IMR-90 (cell line): ENCODE measurements at regions not wholly inside any gene's neighbourhood (a gene's known extent, or its start where the extent isn't known, plus 50 kb on each side); places are given as distances from the start of the nearest gene placed in this dataset.

ENCODE experiments used
- ATAC-seq: fragments of 200-7000 bp; cut with Tn5 transposase; 2 replicates; pipeline ENCODE4 v1.9.1; 2020; ENCODE audit warnings: low read depth, mild to moderate bottlenecking, moderate library complexity
- BruUV-seq: library from RNA; stranded (reverse); fragments of 400-500 nt; replicated peaks from 2 replicates; lab custom pipeline; 2021; lab: Mats Ljungman, UMichigan
- CTCF ChIA-PET: fragments of 300-600 bp; formaldehyde crosslinking; extraction: SDS; loops from one replicate; lab custom pipeline; 2021; ENCODE audit warnings: antibody characterized with exemption; lab: Yijun Ruan, JAX
- POLR2A ChIA-PET: fragments of 300-600 bp; sonication (Branson Sonifier 250); formaldehyde crosslinking; loops from one replicate; lab custom pipeline; 2022; ENCODE audit warnings: antibody characterized with exemption; ENCODE audit not compliant: unreplicated experiment; lab: Charles Lee
- DNase-seq: peaks from one replicate; pipeline ENCODE4 v3.0.0; 2013
- H2AFZ ChIP-seq: replicated peaks from 2 replicates; pipeline ENCODE3; 2013; ENCODE audit warnings: low read length, mild to moderate bottlenecking; ENCODE audit not compliant: poor library complexity
- H2AK5ac ChIP-seq: 2 replicates; pipeline ENCODE4 v1.6.1; 2013; ENCODE audit warnings: low read depth, low read length, inconsistent platforms
- H2AK9ac ChIP-seq: replicated peaks from 2 replicates; pipeline ENCODE3; 2013; ENCODE audit warnings: mild to moderate bottlenecking, low read depth, low read length, moderate library complexity; ENCODE audit not compliant: poor library complexity
- H2BK120ac ChIP-seq: 2 replicates; pipeline ENCODE4 v1.6.1; 2013; ENCODE audit warnings: low read depth, low read length, inconsistent platforms
- H2BK15ac ChIP-seq: 3 replicates; pipeline ENCODE4 v1.6.1; 2013; ENCODE audit warnings: low read depth, low read length, inconsistent platforms
- H2BK20ac ChIP-seq: 2 replicates; pipeline ENCODE4 v1.6.1; 2013; ENCODE audit warnings: low read depth, mild to moderate bottlenecking, inconsistent platforms, low read length, moderate library complexity
- H2BK5ac ChIP-seq: 2 replicates; pipeline ENCODE4 v1.6.1; 2013; ENCODE audit warnings: mild to moderate bottlenecking, low read depth, low read length, inconsistent platforms; ENCODE audit not compliant: poor library complexity, severe bottlenecking
- H3K14ac ChIP-seq: replicated peaks from 2 replicates; pipeline ENCODE4 v1.6.1; 2013; ENCODE audit warnings: low read depth, low read length, inconsistent platforms
- H3K18ac ChIP-seq: 2 replicates; pipeline ENCODE4 v1.6.1; 2013; ENCODE audit warnings: low read depth, low read length, control low read depth
- H3K23ac ChIP-seq: 2 replicates; pipeline ENCODE4 v1.6.1; 2013; ENCODE audit warnings: low read depth, low read length, inconsistent platforms
- H3K27ac ChIP-seq: 2 replicates; pipeline ENCODE4 v1.5.1; 2013; ENCODE audit warnings: mild to moderate bottlenecking, control low read depth, low read length; ENCODE audit not compliant: insufficient read depth
- H3K27me3 ChIP-seq: 2 replicates; pipeline ENCODE4 v1.6.1; 2013; ENCODE audit warnings: low read length; ENCODE audit not compliant: control insufficient read depth, insufficient read depth
- H3K36me3 ChIP-seq: 2 replicates; pipeline ENCODE4 v1.6.1; 2013; ENCODE audit warnings: low read length, mixed read lengths; ENCODE audit not compliant: control insufficient read depth, insufficient read depth
- H3K4ac ChIP-seq: 2 replicates; pipeline ENCODE4 v1.6.1; 2013; ENCODE audit warnings: low read depth, low read length, inconsistent platforms
- H3K4me1 ChIP-seq: 2 replicates; pipeline ENCODE4 v1.6.1; 2013; ENCODE audit warnings: low read length, mixed read lengths; ENCODE audit not compliant: control insufficient read depth, insufficient read depth
- H3K4me2 ChIP-seq: 2 replicates; pipeline ENCODE4 v1.6.1; 2013; ENCODE audit warnings: low read depth, mild to moderate bottlenecking, control low read depth, low read length, moderate library complexity
- H3K4me3 ChIP-seq: 2 replicates; pipeline ENCODE4 v1.5.1; 2013; ENCODE audit warnings: low read depth, mild to moderate bottlenecking, control low read depth, low read length, moderate library complexity; ENCODE audit not compliant: insufficient read depth
- H3K56ac ChIP-seq: 2 replicates; pipeline ENCODE4 v1.6.1; 2013; ENCODE audit warnings: low read length, inconsistent platforms; ENCODE audit not compliant: insufficient read depth; ENCODE audit errors: extremely low read depth
- H3K79me1 ChIP-seq, 2 experiments: 2 replicates each; pipeline ENCODE4 v1.6.1; 2013; ENCODE audit warnings: low read length in 2 of 2, inconsistent platforms in 1 of 2, low read depth in 1 of 2
- H3K9ac ChIP-seq: 2 replicates; pipeline ENCODE4 v1.6.1; 2013; ENCODE audit warnings: low read depth, low read length, control low read depth
- H3K9me1 ChIP-seq: 2 replicates; pipeline ENCODE4 v1.6.1; 2013; ENCODE audit warnings: low read length, inconsistent platforms; ENCODE audit not compliant: insufficient read depth
- H3K9me3 ChIP-seq: 2 replicates; pipeline ENCODE4 v1.6.1; 2013; ENCODE audit warnings: low read length; ENCODE audit not compliant: control insufficient read depth, insufficient read depth
- H4K20me1 ChIP-seq: 2 replicates; pipeline ENCODE4 v1.6.1; 2013; ENCODE audit warnings: low read length, inconsistent platforms; ENCODE audit not compliant: insufficient read depth
- H4K5ac ChIP-seq: 2 replicates; pipeline ENCODE4 v1.6.1; 2013; ENCODE audit warnings: mild to moderate bottlenecking, low read depth, low read length, control low read depth
- H4K8ac ChIP-seq, 2 experiments: 2 replicates each; pipeline ENCODE4 v1.6.1; 2013; ENCODE audit warnings: low read depth in 2 of 2, low read length in 2 of 2, control low read depth in 1 of 2, inconsistent platforms in 1 of 2
- H4K91ac ChIP-seq: 2 replicates; pipeline ENCODE4 v1.6.1; 2013; ENCODE audit warnings: low read depth, low read length, inconsistent platforms; ENCODE audit not compliant: insufficient read depth
- BHLHE40 ChIP-seq: fragments of 150-350 bp; IDR thresholded peaks from 2 replicates; pipeline ENCODE4 v1.6.1; 2016; ENCODE audit warnings: mild to moderate bottlenecking, low read depth, low read length
- CEBPB ChIP-seq: IDR thresholded peaks from 2 replicates; pipeline ENCODE4 v1.6.1; 2012; ENCODE audit warnings: low read depth, low read length, improper control_type of control experiment
- CHD1 ChIP-seq: IDR thresholded peaks from 2 replicates; pipeline ENCODE4 v1.6.1; 2012; ENCODE audit warnings: low read depth, low read length, improper control_type of control experiment
- CTCF ChIP-seq: conservative IDR thresholded peaks from 2 replicates; pipeline ENCODE4 v1.5.1; 2012; ENCODE audit warnings: mild to moderate bottlenecking, low read depth, low read length, improper control_type of control experiment
- ELK1 ChIP-seq: fragments of 150-350 bp; IDR thresholded peaks from 2 replicates; pipeline ENCODE4 v1.6.1; 2016; ENCODE audit warnings: low read depth, mild to moderate bottlenecking, low read length, moderate library complexity, borderline replicate concordance
- FOS ChIP-seq: fragments of 150-350 bp; IDR thresholded peaks from 2 replicates; pipeline ENCODE4 v1.6.1; 2016; ENCODE audit warnings: low read depth, low read length
- MAFK ChIP-seq: IDR thresholded peaks from 2 replicates; pipeline ENCODE4 v1.6.1; 2012; ENCODE audit warnings: low read depth, low read length, improper control_type of control experiment
- MAZ ChIP-seq: IDR thresholded peaks from 2 replicates; pipeline ENCODE4 v1.6.1; 2012; ENCODE audit warnings: low read depth, mild to moderate bottlenecking, low read length, improper control_type of control experiment, moderate library complexity, borderline replicate concordance
- MXI1 ChIP-seq: IDR thresholded peaks from 2 replicates; pipeline ENCODE4 v1.6.1; 2012; ENCODE audit warnings: low read depth, mild to moderate bottlenecking, low read length, moderate library complexity, borderline replicate concordance
- NFE2L2 ChIP-seq: fragments of 150-350 bp; IDR thresholded peaks from 2 replicates; pipeline ENCODE4 v1.6.1; 2016; ENCODE audit warnings: low read depth, mild to moderate bottlenecking, low read length
- POLR2A ChIP-seq: IDR thresholded peaks from 2 replicates; pipeline ENCODE4 v1.6.1; 2012; ENCODE audit warnings: mild to moderate bottlenecking, low read depth, low read length
- RAD21 ChIP-seq: IDR thresholded peaks from 2 replicates; pipeline ENCODE4 v1.6.1; 2012; ENCODE audit warnings: low read length, improper control_type of control experiment
- RCOR1 ChIP-seq: IDR thresholded peaks from 2 replicates; pipeline ENCODE4 v1.6.1; 2012; ENCODE audit warnings: mild to moderate bottlenecking, low read length, improper control_type of control experiment; ENCODE audit not compliant: insufficient replicate concordance
- RFX5 ChIP-seq: IDR thresholded peaks from 2 replicates; pipeline ENCODE4 v1.8.0; 2012; ENCODE audit warnings: low read depth, mild to moderate bottlenecking, low read length, moderate library complexity
- SMC3 ChIP-seq: fragments of 150-350 bp; IDR thresholded peaks from 2 replicates; pipeline ENCODE4 v1.6.1; 2016; ENCODE audit warnings: low read depth, mild to moderate bottlenecking, antibody characterized with exemption, low read length, moderate library complexity
- USF2 ChIP-seq: fragments of 150-350 bp; IDR thresholded peaks from 2 replicates; pipeline ENCODE4 v1.6.1; 2017; ENCODE audit warnings: mild to moderate bottlenecking, antibody characterized with exemption, low read length, low read depth
- WGBS, 2 experiments: methylation state at CpG; one replicate each; pipeline versions ENCODE4 v1.1.5 to v1.1.7; 2013; ENCODE audit warnings: missing lambda C conversion rate in 2 of 2; ENCODE audit not compliant: insufficient read length in 1 of 2; ENCODE audit errors: extremely low coverage in 2 of 2; 5-methylcytosine and 5-hydroxymethylcytosine counted together
- dilution Hi-C: fragments of 300-500 bp; cut with HindIII; formaldehyde crosslinking; loops from one replicate; pipeline ENCODE4 v1.14.3; 2018; ENCODE audit warnings: low sequenced_read_pairs; ENCODE audit not compliant: unreplicated experiment
- in situ Hi-C: fragments of 300-500 bp; cut with MboI; formaldehyde crosslinking; loops from 3 replicates; pipeline ENCODE4 v1.14.3; 2019; ENCODE audit warnings: low sequenced_read_pairs, inconsistent platforms, mixed read lengths
- intact Hi-C: fragments of 100-400 bp; cut with micrococcal nuclease; formaldehyde crosslinking; loops from 2 replicates; pipeline ENCODE4 v1.10.0; 2022

- CTCF ChIA-PET, result interaction anchor here (0.5 to 0.6 kb wide), 2 partner anchors 188 to 520 kb away, joined by 3 to 7 read pairs; no protein-coding TSS in a partner anchor
- H4K8ac ChIP-seq, result no peak overlapping the region
- no peak overlapping the region for H3K23ac ChIP-seq
- in situ Hi-C loops (no loop called here), intact Hi-C loops (no loop called here), dilution Hi-C loops (no loop called here)
- H3K4me2 ChIP-seq, result no peak overlapping the region
- no peak for ATAC-seq
- no peak overlapping the region for H2BK120ac ChIP-seq
- H2BK20ac ChIP-seq, result no peak overlapping the region
- H3K4me1 ChIP-seq, result no peaks in the 10 kb centered on the region
- no TSS peak for BruUV-seq
- H2AK5ac ChIP-seq, result no peak overlapping the region
- no peak overlapping the region for H4K5ac ChIP-seq
- no peak overlapping the region for H2BK5ac ChIP-seq
- 50% methylated on average over 1 of the region's 5 CpGs; no CpG with 5 or more reads in 1 of the 2 experiments for WGBS, 2 experiments
- H3K18ac ChIP-seq, result no peak overlapping the region
- H4K91ac ChIP-seq, result no peak overlapping the region
- no peaks in the 10 kb centered on the region for H3K9me3 ChIP-seq
- H3K27me3 ChIP-seq, result peaks cover 5% of the 10 kb centered on the region
- no peak for DNase-seq
- H3K27ac ChIP-seq, result no peak overlapping the region
- no peak overlapping the region for H3K9ac ChIP-seq
- no peaks in the 10 kb centered on the region for H3K79me1 ChIP-seq
- TF ChIP-seq CEBPB (no peak), FOS (no peak), POLR2A (no peak), MAZ (no peak), CHD1 (no peak), RFX5 (no peak), MXI1 (no peak), NFE2L2 (no peak), RAD21 (no peak), BHLHE40 (no peak), USF2 (no peak), ELK1 (no peak), RCOR1 (no peak), MAFK (no peak), SMC3 (no peak), CTCF (no peak)
- no peak overlapping the region for H3K56ac ChIP-seq
- H2BK15ac ChIP-seq, result no peak overlapping the region
- no peak overlapping the region for H2AFZ ChIP-seq
- POLR2A ChIA-PET, result no interaction called here
- H4K20me1 ChIP-seq, result no peaks in the 10 kb centered on the region
- H3K4me3 ChIP-seq, result no peak overlapping the region
- no peak overlapping the region for H3K4ac ChIP-seq
- H3K9me1 ChIP-seq, result no peaks in the 10 kb centered on the region
- no peaks in the 10 kb centered on the region for H3K36me3 ChIP-seq
- no peak overlapping the region for H3K14ac ChIP-seq
- no peak overlapping the region for H2AK9ac ChIP-seq
Observed at GRCh38 chr4:108532187-108532586, 88.2 kb upstream of the RPL34 start.
